Activated CD4-positive, alpha-beta T cell treated with anti-CD3 and anti-CD28 coated beads, Interleukin-2, amount 10 ng/mL, durations not matched to agents 7 days and 5 days (primary cell): ENCODE measurements at regions not wholly inside any gene's neighbourhood (a gene's known extent, or its start where the extent isn't known, plus 50 kb on each side); places are given as distances from the start of the nearest gene placed in this dataset.

ENCODE experiments used
- CTCF ChIA-PET: fragments of 350-600 bp; sonication (Branson Sonifier 250); formaldehyde crosslinking; loops from one replicate; lab custom pipeline; 2021; ENCODE audit warnings: antibody characterized with exemption; lab: Charles Lee
- POLR2A ChIA-PET: fragments of 350-600 bp; sonication (Branson Sonifier 250); formaldehyde crosslinking; loops from one replicate; lab custom pipeline; 2021; ENCODE audit warnings: antibody characterized with exemption; lab: Charles Lee
- DNase-seq: peaks from one replicate; pipeline ENCODE4 v3.0.0-alpha.2; 2020
- H3K27ac Mint-ChIP-seq: one replicate; pipeline ENCODE4 v1.8.0; 2021; ENCODE audit warnings: mild to moderate bottlenecking, moderate library complexity, mixed read lengths
- H3K27me3 Mint-ChIP-seq: one replicate; pipeline ENCODE4 v1.8.0; 2021; ENCODE audit warnings: mixed read lengths
- H3K36me3 Mint-ChIP-seq: one replicate; pipeline ENCODE4 v1.8.0; 2021; ENCODE audit warnings: low read depth, mixed read lengths
- H3K4me1 Mint-ChIP-seq: one replicate; pipeline ENCODE4 v1.8.0; 2021; ENCODE audit warnings: mixed read lengths
- H3K4me3 Mint-ChIP-seq: one replicate; pipeline ENCODE4 v1.8.0; 2021; ENCODE audit warnings: mild to moderate bottlenecking, moderate library complexity, mixed read lengths
- H3K9me3 Mint-ChIP-seq: one replicate; pipeline ENCODE4 v1.8.0; 2021; ENCODE audit warnings: mixed read lengths

- no peaks in the 10 kb centered on the region for H3K9me3 Mint-ChIP-seq
- H3K4me3 Mint-ChIP-seq = no peak overlapping the region
- H3K36me3 Mint-ChIP-seq = no peaks in the 10 kb centered on the region
- H3K4me1 Mint-ChIP-seq = no peaks in the 10 kb centered on the region
- no peak overlapping the region for H3K27ac Mint-ChIP-seq
- DNase-seq = no peak
- ChIA-PET POLR2A (no interaction called here), CTCF (no interaction called here)
- H3K27me3 Mint-ChIP-seq = peaks cover 4% of the 10 kb centered on the region
Measured at GRCh38 chr2:176727696-176728095, 458.5 kb downstream of the MTX2 start.

GRCh38 chr2:176729706-176730569 is 460.7 kb downstream of the MTX2 start:
- Mint-ChIP-seq H3K9me3 (no peaks in the 10 kb centered on the region), H3K36me3 (no peaks in the 10 kb centered on the region), H3K27ac (no peak overlapping the region), H3K27me3 (peaks cover 4% of the 10 kb centered on the region), H3K4me1 (no peaks in the 10 kb centered on the region), H3K4me3 (no peak overlapping the region)
- DNase-seq = no peak
- POLR2A ChIA-PET = no interaction called here
- CTCF ChIA-PET = interaction anchor here (0.5 kb wide), 1 partner anchor 550 kb away, joined by 4 read pairs; no protein-coding TSS in a partner anchor

- Mint-ChIP-seq H3K4me1 (no peaks in the 10 kb centered on the region), H3K36me3 (no peaks in the 10 kb centered on the region), H3K27me3 (peaks cover 4% of the 10 kb centered on the region), H3K27ac (no peak overlapping the region), H3K9me3 (no peaks in the 10 kb centered on the region), H3K4me3 (no peak overlapping the region)
- ChIA-PET CTCF (no interaction called here), POLR2A (no interaction called here)
- DNase-seq = no peak
Measured at GRCh38 chr2:176732780-176733179, 463.5 kb downstream of the MTX2 start.

GRCh38 chr2:176733698-176734430 is 464.6 kb downstream of the MTX2 start:
- Mint-ChIP-seq H3K36me3 (no peaks in the 10 kb centered on the region), H3K4me1 (no peaks in the 10 kb centered on the region), H3K27me3 (peaks cover 4% of the 10 kb centered on the region), H3K4me3 (no peak overlapping the region), H3K9me3 (no peaks in the 10 kb centered on the region), H3K27ac (no peak overlapping the region)
- ChIA-PET POLR2A (no interaction called here), CTCF (no interaction called here)
- DNase-seq = no peak

- Mint-ChIP-seq H3K9me3 (no peaks in the 10 kb centered on the region), H3K27me3 (peaks cover 9% of the 10 kb centered on the region), H3K4me3 (no peak overlapping the region), H3K4me1 (no peaks in the 10 kb centered on the region), H3K36me3 (no peaks in the 10 kb centered on the region), H3K27ac (no peak overlapping the region)
- ChIA-PET POLR2A (no interaction called here), CTCF (no interaction called here)
- DNase-seq = no peak
Measured at GRCh38 chr2:176734868-176735267, 465.6 kb downstream of the MTX2 start.

- no peak overlapping the region for H3K4me3 Mint-ChIP-seq
- no peak overlapping the region for H3K27ac Mint-ChIP-seq
- CTCF ChIA-PET = no interaction called here
- no peaks in the 10 kb centered on the region for H3K36me3 Mint-ChIP-seq
- POLR2A ChIA-PET = no interaction called here
- no peaks in the 10 kb centered on the region for H3K9me3 Mint-ChIP-seq
- DNase-seq = no peak
- peaks cover 21% of the 10 kb centered on the region for H3K27me3 Mint-ChIP-seq
- H3K4me1 Mint-ChIP-seq = peaks cover 4% of the 10 kb centered on the region
Measured at GRCh38 chr2:176742271-176742670, 470.3 kb upstream of the HNRNPA3 start.

GRCh38 chr2:176743671-176744070 is 468.9 kb upstream of the HNRNPA3 start:
- Mint-ChIP-seq H3K27me3 (peaks cover 22% of the 10 kb centered on the region), H3K9me3 (no peaks in the 10 kb centered on the region), H3K36me3 (no peaks in the 10 kb centered on the region), H3K4me3 (no peak overlapping the region), H3K4me1 (peaks cover 4% of the 10 kb centered on the region), H3K27ac (no peak overlapping the region)
- no peak for DNase-seq
- ChIA-PET POLR2A (no interaction called here), CTCF (no interaction called here)

- Mint-ChIP-seq H3K9me3 (no peaks in the 10 kb centered on the region), H3K36me3 (no peaks in the 10 kb centered on the region), H3K4me1 (peaks cover 4% of the 10 kb centered on the region), H3K27me3 (peaks cover 21% of the 10 kb centered on the region), H3K27ac (no peak overlapping the region), H3K4me3 (no peak overlapping the region)
- POLR2A ChIA-PET = no interaction called here
- DNase-seq = no peak
- CTCF ChIA-PET = no interaction called here
Measured at GRCh38 chr2:176744146-176744545, 468.4 kb upstream of the HNRNPA3 start.

GRCh38 chr2:176745543-176746200 is 466.9 kb upstream of the HNRNPA3 start:
- H3K9me3 Mint-ChIP-seq = no peaks in the 10 kb centered on the region
- no peak for DNase-seq
- no peak overlapping the region for H3K4me3 Mint-ChIP-seq
- peaks cover 14% of the 10 kb centered on the region for H3K27me3 Mint-ChIP-seq
- no peaks in the 10 kb centered on the region for H3K36me3 Mint-ChIP-seq
- H3K4me1 Mint-ChIP-seq = peaks cover 4% of the 10 kb centered on the region
- CTCF ChIA-PET = interaction anchor here (0.6 kb wide), 1 partner anchor 614 kb away, joined by 3 read pairs; no protein-coding TSS in a partner anchor
- POLR2A ChIA-PET = no interaction called here
- H3K27ac Mint-ChIP-seq = no peak overlapping the region

GRCh38 chr2:176746411-176746810 is 466.2 kb upstream of the HNRNPA3 start:
- POLR2A ChIA-PET = no interaction called here
- CTCF ChIA-PET = interaction anchor here (0.6 kb wide), 1 partner anchor 574 kb away, joined by 4 read pairs; no protein-coding TSS in a partner anchor
- H3K27me3 Mint-ChIP-seq = peaks cover 8% of the 10 kb centered on the region
- no peaks in the 10 kb centered on the region for H3K36me3 Mint-ChIP-seq
- no peak overlapping the region for H3K27ac Mint-ChIP-seq
- H3K9me3 Mint-ChIP-seq = no peaks in the 10 kb centered on the region
- DNase-seq = no peak
- H3K4me3 Mint-ChIP-seq = no peak overlapping the region
- peaks cover 4% of the 10 kb centered on the region for H3K4me1 Mint-ChIP-seq

GRCh38 chr2:176747506-176747905 is 465.1 kb upstream of the HNRNPA3 start:
- Mint-ChIP-seq H3K36me3 (no peaks in the 10 kb centered on the region), H3K9me3 (no peaks in the 10 kb centered on the region), H3K4me3 (no peak overlapping the region), H3K4me1 (peaks cover 4% of the 10 kb centered on the region), H3K27me3 (peaks cover 2% of the 10 kb centered on the region), H3K27ac (no peak overlapping the region)
- ChIA-PET POLR2A (no interaction called here), CTCF (no interaction called here)
- DNase-seq = no peak

GRCh38 chr2:176747928-176748327 is 464.7 kb upstream of the HNRNPA3 start:
- peaks cover 4% of the 10 kb centered on the region for H3K4me1 Mint-ChIP-seq
- H3K27me3 Mint-ChIP-seq = peaks cover 6% of the 10 kb centered on the region

More at GRCh38 chr2:176747928-176748327, 464.7 kb upstream of the HNRNPA3 start:
- H3K27ac Mint-ChIP-seq = no peak overlapping the region
- no peak overlapping the region for H3K4me3 Mint-ChIP-seq
- ChIA-PET CTCF (no interaction called here), POLR2A (interaction anchor here (1.2 kb wide), 1 partner anchor 57 kb away, joined by 4 read pairs; no protein-coding TSS in a partner anchor)
- no peaks in the 10 kb centered on the region for H3K36me3 Mint-ChIP-seq
- DNase-seq = no peak
- H3K9me3 Mint-ChIP-seq = no peaks in the 10 kb centered on the region
